HepG2 (cell line): ENCODE measurements at regions not wholly inside any gene's neighbourhood (a gene's known extent, or its start where the extent isn't known, plus 50 kb on each side); places are given as distances from the start of the nearest gene placed in this dataset.

ENCODE experiments used
- ATAC-seq: fragments of 200-7000 bp; cut with Tn5 transposase; 3 replicates; pipeline ENCODE4 v1.9.1; 2020; ENCODE audit warnings: mild to moderate bottlenecking, moderate library complexity
- BruUV-seq: library from RNA; stranded (reverse); fragments of 400-500 nt; replicated peaks from 2 replicates; lab custom pipeline; 2021; lab: Mats Ljungman, UMichigan
- CTCF ChIA-PET: fragments of 300-600 bp; formaldehyde crosslinking; extraction: SDS; loops from one replicate; lab custom pipeline; 2021; ENCODE audit warnings: low total read pairs, inconsistent platforms, low intra/inter-chr PET ratio; lab: Yijun Ruan, JAX
- POLR2A ChIA-PET: fragments of 350-600 bp; sonication (Branson Sonifier 250); formaldehyde crosslinking; loops from one replicate; lab custom pipeline; 2020; ENCODE audit warnings: antibody characterized with exemption, inconsistent platforms; lab: Yijun Ruan, JAX
- DNase-seq: peaks from one replicate; pipeline ENCODE4 v3.0.0-alpha.2; 2015; ENCODE audit warnings: low spot score
- FAIRE-seq: peaks from 3 replicates; lab custom pipeline; 2011; peaks lifted over from hg19 to GRCh38; lab: Jason Lieb, UNC
- H2AFZ ChIP-seq: one replicate; pipeline ENCODE4 v1.6.1; 2011; ENCODE audit warnings: low read length, inconsistent platforms
- H3K27ac ChIP-seq: fragments of 300-600 bp; 3 replicates; pipeline ENCODE4 v1.8.0; 2011; ENCODE audit warnings: mixed run types, mild to moderate bottlenecking, mixed read lengths, low read length, inconsistent platforms; ENCODE audit not compliant: insufficient read depth; ENCODE audit errors: extremely low read length
- H3K27me3 ChIP-seq, 2 experiments: fragments of 200-600 bp in 1 of 2; 2 replicates in 1 of 2; 3 replicates in 1 of 2; pipeline versions ENCODE4 v1.6.0 to v1.8.0; 2011; ENCODE audit warnings: low read length in 2 of 2, mild to moderate bottlenecking in 2 of 2, moderate library complexity in 2 of 2, inconsistent platforms in 1 of 2; ENCODE audit not compliant: insufficient read depth in 2 of 2, control insufficient read depth in 1 of 2
- H3K36me3 ChIP-seq, 2 experiments: fragments of 200-600 bp in 1 of 2; replicated peaks in 1 of 2; 2 replicates in 1 of 2; 3 replicates in 1 of 2; pipeline versions ENCODE4 v1.5.1 to v1.8.0; 2011; ENCODE audit warnings: low read length in 2 of 2, inconsistent platforms in 1 of 2; ENCODE audit not compliant: insufficient read depth in 2 of 2, control insufficient read depth in 1 of 2
- H3K4me1 ChIP-seq: 2 replicates; pipeline ENCODE4 v1.5.1; 2012; ENCODE audit warnings: low read length, inconsistent platforms; ENCODE audit not compliant: insufficient read depth
- H3K4me2 ChIP-seq: 2 replicates; pipeline ENCODE4 v1.6.0; 2011; ENCODE audit warnings: low read depth, low read length, inconsistent platforms
- H3K4me3 ChIP-seq, 3 experiments: fragments of 200-600 bp in 1 of 3; sonication (generic), shearing (Covaris generic) in 1 of 3; replicated peaks in 1 of 3; 2 replicates each; pipeline ENCODE4 v1.5.1; 2011 to 2016; ENCODE audit warnings: low read length in 3 of 3, inconsistent platforms in 2 of 3, low read depth in 2 of 3, mild to moderate bottlenecking in 2 of 3, control low read depth in 1 of 3, mixed read lengths in 1 of 3; ENCODE audit not compliant: insufficient read depth in 1 of 3
- H3K79me2 ChIP-seq: one replicate; pipeline ENCODE4 v1.6.1; 2011; ENCODE audit warnings: low read length, inconsistent platforms; ENCODE audit not compliant: insufficient read depth
- H3K9ac ChIP-seq: 2 replicates; pipeline ENCODE4 v1.6.0; 2011; ENCODE audit warnings: mild to moderate bottlenecking, low read depth, low read length, inconsistent platforms; ENCODE audit not compliant: insufficient read depth
- H3K9me3 ChIP-seq: 2 replicates; pipeline ENCODE4 v1.5.1; 2012; ENCODE audit warnings: mild to moderate bottlenecking, low read length
- H4K20me1 ChIP-seq: 2 replicates; pipeline ENCODE4 v1.6.0; 2011; ENCODE audit warnings: inconsistent platforms, mild to moderate bottlenecking, low read length, moderate library complexity; ENCODE audit not compliant: insufficient read depth
- GABPA ChIP-seq, 2 experiments: IDR thresholded peaks; 2 replicates each; pipeline ENCODE4 v1.6.1; 2011 to 2016; ENCODE audit warnings: low read depth in 2 of 2, low read length in 1 of 2, missing biosample characterization in 1 of 2, missing genetic modification characterization in 1 of 2
- MTA1 ChIP-seq: sonication (generic); formaldehyde crosslinking; IDR thresholded peaks from 2 replicates; pipeline ENCODE4 v1.4.0; 2020; ENCODE audit warnings: missing genetic modification reagents, mild to moderate bottlenecking, borderline replicate concordance
- NFKBIZ ChIP-seq: IDR thresholded peaks from 2 replicates; pipeline ENCODE4 v1.6.1; 2018; ENCODE audit warnings: missing genetic modification reagents, missing compliant biosample characterization
- NFRKB ChIP-seq: fragments of 450-650 bp; IDR thresholded peaks from 2 replicates; pipeline ENCODE4 v1.6.1; 2017
- POGK ChIP-seq: sonication (generic); formaldehyde crosslinking; conservative IDR thresholded peaks from 2 replicates; pipeline ENCODE4 v1.8.0; 2022; ENCODE audit warnings: mild to moderate bottlenecking, moderate library complexity, missing genetic modification reagents
- POLR2A ChIP-seq, 2 experiments: IDR thresholded peaks; 2 replicates each; pipeline ENCODE4 v1.6.1; 2011; ENCODE audit warnings: low read depth in 2 of 2, low read length in 2 of 2, mild to moderate bottlenecking in 1 of 2, moderate library complexity in 1 of 2; ENCODE audit not compliant: insufficient read depth in 1 of 2
- SMAD9 ChIP-seq: sonication (generic); formaldehyde crosslinking; IDR thresholded peaks from 2 replicates; pipeline ENCODE4 v1.5.1; 2020; ENCODE audit warnings: mild to moderate bottlenecking, missing genetic modification reagents
- TBP ChIP-seq: sonication (generic); formaldehyde crosslinking; IDR thresholded peaks from 2 replicates; pipeline ENCODE4 v1.5.0; 2020; ENCODE audit warnings: missing genetic modification reagents
- ZFP41 ChIP-seq: sonication (generic); formaldehyde crosslinking; IDR thresholded peaks from 2 replicates; pipeline ENCODE4 v1.4.0; 2020; ENCODE audit warnings: mild to moderate bottlenecking, missing genetic modification reagents, borderline replicate concordance
- ZNF720 ChIP-seq: sonication (generic); formaldehyde crosslinking; IDR thresholded peaks from 2 replicates; pipeline ENCODE4 v1.4.0; 2020; ENCODE audit warnings: missing genetic modification reagents
- ZNF775 ChIP-seq: sonication (generic); formaldehyde crosslinking; IDR thresholded peaks from 2 replicates; pipeline ENCODE4 v1.4.0; 2020; ENCODE audit warnings: missing genetic modification reagents, mild to moderate bottlenecking, moderate library complexity, borderline replicate concordance
- ZSCAN31 ChIP-seq: sonication (generic); formaldehyde crosslinking; IDR thresholded peaks from 2 replicates; pipeline ENCODE4 v1.5.0; 2020; ENCODE audit warnings: low read depth, mild to moderate bottlenecking, missing genetic modification reagents
- WGBS: methylation state at CpG from one replicate; pipeline ENCODE4 v1.1.6; 2017; ENCODE audit warnings: low lambda C conversion rate; 5-methylcytosine and 5-hydroxymethylcytosine counted together
- in situ Hi-C: cut with HindIII; loops from 2 replicates; pipeline ENCODE4 v1.10.0; 2017; ENCODE audit warnings: low pct_unique_long_range_greater_than_20kb; ENCODE audit not compliant: extremely low pct_ligation_motif_present
- intact Hi-C: fragments of 100-400 bp; cut with micrococcal nuclease; formaldehyde crosslinking; loops from one replicate; pipeline ENCODE4 v1.10.0; 2022; ENCODE audit not compliant: unreplicated experiment
- TF ChIP-seq, protein P1 (sequence below): conservative IDR thresholded peaks from 2 replicates; pipeline ENCODE4 v1.6.1; 2018; ENCODE audit warnings: missing genetic modification reagents

GRCh38 chr6:141141870-141142269 lies 990.9 kb upstream of the GJE1 start:
- FAIRE-seq (no peak), ATAC-seq (no peak), DNase-seq (no peak)
- H3K79me2 ChIP-seq: no peaks in the 10 kb centered on the region
- H3K4me3 ChIP-seq: no peak overlapping the region
- 0% methylated on average over 2 of the region's 2 CpGs for WGBS
- BruUV-seq: no TSS peak
- H3K27me3 ChIP-seq: no peaks in the 10 kb centered on the region
- in situ Hi-C loops (no loop called here), intact Hi-C loops (no loop called here)
- no peaks in the 10 kb centered on the region for H3K4me1 ChIP-seq
- no peak overlapping the region for H3K27ac ChIP-seq
- H2AFZ ChIP-seq: no peak overlapping the region
- H3K9ac ChIP-seq: no peak overlapping the region
- H3K9me3 ChIP-seq: no peaks in the 10 kb centered on the region
- ChIA-PET POLR2A (no interaction called here), CTCF (no interaction called here)
- H4K20me1 ChIP-seq: no peaks in the 10 kb centered on the region
- no peak for TF ChIP-seq TBP
- TF ChIP-seq, protein P1, sequence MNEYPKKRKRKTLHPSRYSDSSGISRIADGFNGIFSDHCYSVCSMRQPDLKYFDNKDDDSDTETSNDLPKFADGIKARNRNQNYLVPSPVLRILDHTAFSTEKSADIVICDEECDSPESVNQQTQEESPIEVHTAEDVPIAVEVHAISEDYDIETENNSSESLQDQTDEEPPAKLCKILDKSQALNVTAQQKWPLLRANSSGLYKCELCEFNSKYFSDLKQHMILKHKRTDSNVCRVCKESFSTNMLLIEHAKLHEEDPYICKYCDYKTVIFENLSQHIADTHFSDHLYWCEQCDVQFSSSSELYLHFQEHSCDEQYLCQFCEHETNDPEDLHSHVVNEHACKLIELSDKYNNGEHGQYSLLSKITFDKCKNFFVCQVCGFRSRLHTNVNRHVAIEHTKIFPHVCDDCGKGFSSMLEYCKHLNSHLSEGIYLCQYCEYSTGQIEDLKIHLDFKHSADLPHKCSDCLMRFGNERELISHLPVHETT: no peak
- no peak for TF ChIP-seq ZSCAN31 (CRISPR knock-in tag)
- no peak for TF ChIP-seq ZNF720 (CRISPR knock-in tag)
- no peak for TF ChIP-seq NFKBIZ (CRISPR knock-in tag)
- no peak for TF ChIP-seq GABPA (IDR thresholded peaks at IDR 0.05; ENCODE audit: low read depth, low read length)
- TF ChIP-seq GABPA (CRISPR knock-in tag; IDR thresholded peaks at IDR 0.05; ENCODE audit: low read depth): no peak
- no peaks in the 10 kb centered on the region for H3K36me3 ChIP-seq
- H3K4me2 ChIP-seq: no peak overlapping the region

GRCh38 chr6:141140905-141141304 lies 991.8 kb upstream of the GJE1 start:
- in situ Hi-C loops (no loop called here), intact Hi-C loops (no loop called here)
- Histone ChIP-seq H3K9ac (no peak overlapping the region), H3K36me3 (no peaks in the 10 kb centered on the region), H2AFZ (no peak overlapping the region), H3K4me2 (no peak overlapping the region), H3K4me1 (no peaks in the 10 kb centered on the region), H4K20me1 (no peaks in the 10 kb centered on the region), H3K9me3 (no peaks in the 10 kb centered on the region), H3K27me3 (no peaks in the 10 kb centered on the region), H3K27ac (no peak overlapping the region), H3K79me2 (no peaks in the 10 kb centered on the region), H3K4me3 (no peak overlapping the region)
- ATAC-seq: no peak
- DNase-seq: no peak
- no TSS peak for BruUV-seq
- ChIA-PET POLR2A (no interaction called here), CTCF (no interaction called here)
- TF ChIP-seq POGK (CRISPR knock-in tag) (no peak), POLR2A (IDR thresholded peaks at IDR 0.05; ENCODE audit: insufficient read depth in 1 of 2, low read depth in 2 of 2, low read length in 2 of 2) (no peak), NFRKB (no peak), ZFP41 (CRISPR knock-in tag) (no peak), MTA1 (CRISPR knock-in tag) (no peak), ZNF775 (CRISPR knock-in tag) (no peak), SMAD9 (CRISPR knock-in tag) (no peak)
- FAIRE-seq: no peak
